Right lobe of liver (tissue), 4 donors: ENCODE measurements at regions not wholly inside any gene's neighbourhood (a gene's known extent, or its start where the extent isn't known, plus 50 kb on each side); places are given as distances from the start of the nearest gene placed in this dataset.

Experiments used
- CTCF ChIP-seq, 4 donors: fragments of 200-600 bp in 3 of 4; fragments of 450-650 bp in 1 of 4; IDR thresholded peaks; one replicate each; pipeline versions ENCODE4 v1.5.1 to v1.8.0; 2016 to 2022; ENCODE audit warnings: antibody characterized with exemption in 4 of 4, mild to moderate bottlenecking in 2 of 4
- POLR2A ChIP-seq: fragments of 450-650 bp; IDR thresholded peaks from one replicate; pipeline ENCODE4 v1.6.1; 2017; ENCODE audit warnings: antibody characterized with exemption, mild to moderate bottlenecking
- donor health status: DM: no; HTN: no; CAD: no.
- donor health status: DM: no; HTN: no; CAD: no.
- donor health status: DM: no; HTN: yes; CAD: no.

DNA sequence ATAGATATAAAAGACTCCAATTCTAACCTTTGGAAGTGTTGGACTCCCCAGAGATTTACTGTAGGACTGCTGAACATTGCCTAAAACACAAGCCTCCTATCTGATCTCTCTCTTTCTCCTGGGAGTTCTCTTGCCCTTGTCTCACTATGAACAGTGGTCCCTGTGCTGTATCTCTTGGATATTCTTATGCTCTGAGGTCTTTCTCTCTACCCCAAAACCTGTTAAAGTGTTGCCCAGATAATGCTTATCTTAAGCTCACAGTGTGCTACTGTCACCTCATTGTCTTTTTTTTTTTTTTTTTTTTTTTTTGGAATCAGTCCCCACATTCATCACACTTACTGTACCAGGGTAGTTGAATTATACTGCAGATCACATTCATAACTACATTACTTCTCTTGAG lies 131.0 kb upstream of the CBLB start:
- TF ChIP-seq CTCF (IDR thresholded peaks at IDR 0.05) (no peak), POLR2A (no peak)
